ENCODE measurements at regions not wholly inside any gene's neighbourhood (a gene's known extent, or its start where the extent isn't known, plus 50 kb on each side); places are given as distances from the start of the nearest gene placed in this dataset.

GRCh38 chr14:85788470-85789233, 258.7 kb downstream of the FLRT2 start:
- no peak for DNase-seq

DNA sequence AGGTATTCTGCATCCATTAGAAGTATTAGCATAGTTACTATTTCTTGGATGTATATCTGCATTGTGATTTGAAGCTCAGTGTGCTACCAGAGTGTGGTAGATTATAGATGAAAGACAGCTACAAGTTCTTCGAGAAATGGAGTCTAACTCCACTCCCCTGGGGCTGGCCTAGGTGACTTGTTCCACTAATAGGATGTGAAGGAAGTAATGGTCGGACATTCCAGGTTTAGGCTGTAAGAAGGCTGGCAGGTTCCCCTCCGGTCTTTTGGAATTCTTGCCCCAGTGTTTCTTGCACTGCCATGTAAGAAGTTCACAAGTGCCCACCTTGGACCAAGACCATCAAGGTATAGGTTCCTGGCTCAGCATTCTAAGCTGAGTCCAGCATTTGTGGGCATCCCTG, 236.4 kb downstream of the FLRT2 start:
- DNase-seq = no peak

GRCh38 chr14:85764822-85765221, 234.9 kb downstream of the FLRT2 start:
- DNase-seq = no peak

DNA sequence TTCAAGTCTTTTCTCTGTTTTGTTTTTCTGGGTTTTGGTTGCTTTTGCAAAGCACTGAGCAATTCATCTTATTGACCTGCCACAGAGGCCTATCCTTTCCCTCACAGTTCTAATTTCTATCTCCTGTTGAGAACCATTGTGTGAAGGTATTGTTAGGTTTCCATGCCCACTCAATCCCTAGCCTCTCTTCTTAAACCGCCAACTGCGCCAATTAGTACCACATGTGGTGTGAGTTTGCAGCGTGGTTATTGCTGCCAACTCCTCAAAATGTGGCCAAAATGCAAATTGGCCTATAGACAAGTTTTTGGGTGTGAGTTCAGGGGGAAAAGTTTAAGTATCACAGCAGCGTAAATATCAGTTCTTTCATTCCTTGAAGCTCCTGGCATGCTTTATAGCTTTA, 232.6 kb downstream of the FLRT2 start:
- no peak for DNase-seq

GRCh38 chr14:85752175-85752574, 222.2 kb downstream of the FLRT2 start:
- no peak for DNase-seq

GRCh38 chr14:85744573-85744972, 214.6 kb downstream of the FLRT2 start:
- no peak for DNase-seq

DNA sequence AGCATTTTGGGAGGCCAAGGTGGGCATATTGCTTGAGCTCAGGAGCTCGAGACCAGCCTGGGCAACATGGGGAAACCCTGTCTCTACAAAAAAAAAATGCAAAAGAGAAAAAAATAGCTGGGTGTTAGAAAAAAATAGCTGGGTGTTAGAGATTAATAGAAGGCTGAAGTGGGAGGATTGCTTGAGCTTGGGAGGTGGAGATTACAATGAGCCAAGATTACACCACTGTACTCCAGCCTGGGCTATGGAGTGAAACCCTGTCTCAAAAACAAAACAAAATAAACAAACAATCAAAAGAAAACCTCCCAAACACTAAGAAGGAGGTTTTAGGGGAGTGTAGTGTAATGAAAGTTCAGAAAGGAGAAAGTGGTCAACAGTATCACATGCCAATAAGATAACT, 202.1 kb downstream of the FLRT2 start:
- no peak for DNase-seq

- DNase-seq = peak; percentile 41
These were observed 201.2 kb downstream of the FLRT2 start for GRCh38 chr14:85731186-85731585.

GRCh38 chr14:85728476-85729065, 198.6 kb downstream of the FLRT2 start:
- DNase-seq = no peak

DNA sequence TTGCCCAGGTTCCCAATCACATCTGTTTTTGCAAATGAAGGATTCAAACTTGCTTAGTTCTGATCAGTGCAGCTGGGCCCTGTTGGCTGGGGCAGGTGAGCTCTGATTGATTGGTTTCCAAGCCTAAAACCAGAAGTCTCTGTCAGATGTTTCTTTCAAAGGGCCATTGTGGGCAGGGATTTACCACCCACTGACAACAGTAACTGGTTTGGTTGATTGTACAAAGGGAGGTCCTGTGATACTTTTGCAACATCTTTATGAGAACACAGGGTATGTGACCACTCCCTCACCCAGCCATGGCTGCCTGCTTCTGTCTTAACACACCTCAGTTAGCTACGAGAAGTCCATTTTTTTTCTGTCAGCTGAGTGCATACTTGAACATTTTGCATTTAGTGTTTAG, 184.1 kb downstream of the FLRT2 start:
- DNase-seq = no peak

- DNase-seq = no peak
These were observed 181.7 kb downstream of the FLRT2 start for GRCh38 chr14:85711620-85712019.

Measured in NCI-H226 (cell line).